Right lobe of liver (tissue), 4 donors: ENCODE measurements at regions not wholly inside any gene's neighbourhood (a gene's known extent, or its start where the extent isn't known, plus 50 kb on each side); places are given as distances from the start of the nearest gene placed in this dataset.

Experiments
- POLR2A ChIP-seq: fragments of 450-650 bp; IDR thresholded peaks from one replicate; pipeline ENCODE4 v1.6.1; 2017; ENCODE audit warnings: antibody characterized with exemption, mild to moderate bottlenecking
- TF ChIP-seq, protein P1 (sequence below), 4 donors: fragments of 200-600 bp in 3 of 4; fragments of 450-650 bp in 1 of 4; IDR thresholded peaks; one replicate each; pipeline versions ENCODE4 v1.5.1 to v1.8.0; 2016 to 2022; ENCODE audit warnings: antibody characterized with exemption in 4 of 4, mild to moderate bottlenecking in 2 of 4
- donor health status: DM: no; HTN: no; CAD: no.
- donor health status: DM: no; HTN: no; CAD: no.
- donor health status: DM: no; HTN: yes; CAD: no.

DNA sequence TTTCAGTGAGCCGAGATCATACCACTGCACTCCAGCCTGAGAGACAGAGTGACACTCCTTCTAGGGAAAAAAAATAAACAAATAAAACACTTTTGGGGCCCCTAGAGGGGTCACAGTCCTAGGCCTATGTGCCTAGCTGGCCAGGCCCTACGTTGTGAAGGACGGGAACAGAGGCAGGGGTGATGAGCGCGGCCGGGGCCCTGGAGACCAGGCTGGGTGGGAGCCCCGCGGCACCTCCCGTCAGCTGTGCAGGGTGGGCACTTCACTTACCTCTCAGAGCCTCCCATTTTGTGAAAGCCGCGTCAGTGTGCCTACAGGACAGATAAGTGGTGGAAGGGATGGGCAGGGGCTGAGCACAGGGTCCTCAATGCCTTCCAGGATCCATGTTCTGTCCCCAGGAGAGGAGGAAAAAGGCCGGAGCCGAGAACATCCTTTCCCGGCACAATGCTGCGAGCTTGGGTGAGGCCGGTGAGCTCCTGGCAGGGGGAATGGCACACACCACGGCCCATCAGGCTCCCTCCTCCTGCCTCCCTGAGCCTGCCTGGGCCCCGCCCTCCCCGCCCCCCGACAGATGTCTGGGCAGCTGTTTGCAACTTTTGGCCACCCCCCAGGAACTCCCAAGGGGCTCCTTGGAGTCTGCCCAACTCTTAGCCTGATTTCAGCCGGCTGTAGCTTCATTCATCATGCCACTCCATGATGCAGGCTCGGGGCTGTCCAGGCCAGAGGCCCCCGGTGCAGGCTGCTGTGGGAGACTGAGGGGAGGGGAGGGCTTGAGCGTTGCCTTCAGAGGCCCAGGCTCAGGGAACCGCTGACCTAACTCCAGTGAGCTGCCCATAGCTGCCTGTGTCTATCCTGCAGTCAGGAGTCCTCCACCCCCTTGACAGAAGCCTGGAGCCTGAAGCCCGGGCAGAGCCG is 196.5 kb downstream of the TFCP2L1 start:
- TF ChIP-seq, protein P1, sequence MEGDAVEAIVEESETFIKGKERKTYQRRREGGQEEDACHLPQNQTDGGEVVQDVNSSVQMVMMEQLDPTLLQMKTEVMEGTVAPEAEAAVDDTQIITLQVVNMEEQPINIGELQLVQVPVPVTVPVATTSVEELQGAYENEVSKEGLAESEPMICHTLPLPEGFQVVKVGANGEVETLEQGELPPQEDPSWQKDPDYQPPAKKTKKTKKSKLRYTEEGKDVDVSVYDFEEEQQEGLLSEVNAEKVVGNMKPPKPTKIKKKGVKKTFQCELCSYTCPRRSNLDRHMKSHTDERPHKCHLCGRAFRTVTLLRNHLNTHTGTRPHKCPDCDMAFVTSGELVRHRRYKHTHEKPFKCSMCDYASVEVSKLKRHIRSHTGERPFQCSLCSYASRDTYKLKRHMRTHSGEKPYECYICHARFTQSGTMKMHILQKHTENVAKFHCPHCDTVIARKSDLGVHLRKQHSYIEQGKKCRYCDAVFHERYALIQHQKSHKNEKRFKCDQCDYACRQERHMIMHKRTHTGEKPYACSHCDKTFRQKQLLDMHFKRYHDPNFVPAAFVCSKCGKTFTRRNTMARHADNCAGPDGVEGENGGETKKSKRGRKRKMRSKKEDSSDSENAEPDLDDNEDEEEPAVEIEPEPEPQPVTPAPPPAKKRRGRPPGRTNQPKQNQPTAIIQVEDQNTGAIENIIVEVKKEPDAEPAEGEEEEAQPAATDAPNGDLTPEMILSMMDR (IDR thresholded peaks at IDR 0.05), result no peak
- TF ChIP-seq POLR2A, result no peak
